ENCODE measurements at regions not wholly inside any gene's neighbourhood (a gene's known extent, or its start where the extent isn't known, plus 50 kb on each side); places are given as distances from the start of the nearest gene placed in this dataset.

DNA sequence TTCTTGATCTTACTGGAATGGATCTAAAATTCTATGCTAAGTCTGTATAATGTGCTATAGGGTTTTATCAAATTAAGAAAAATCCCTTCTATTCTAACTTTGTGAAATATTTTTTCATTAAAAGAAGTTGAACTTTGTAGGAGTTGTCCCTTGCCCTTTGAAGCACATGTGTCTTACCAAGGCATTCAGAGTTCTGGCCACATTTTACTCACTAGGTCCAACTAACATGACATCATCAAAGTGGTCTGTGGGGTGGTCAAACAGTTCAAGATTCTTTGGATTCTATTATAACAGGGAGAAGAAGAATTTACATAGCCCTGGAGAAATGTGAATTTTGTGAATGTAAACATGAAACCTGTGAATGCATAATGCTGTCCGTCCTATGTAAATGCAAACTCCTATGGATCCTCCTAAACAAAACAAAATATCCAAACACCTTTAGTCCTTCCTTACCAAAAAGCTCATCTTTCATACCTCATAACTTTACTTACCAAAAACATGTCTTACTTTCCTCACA is 88.7 kb downstream of the EBNA1BP2 start:
- TF ChIP-seq, protein P1, sequence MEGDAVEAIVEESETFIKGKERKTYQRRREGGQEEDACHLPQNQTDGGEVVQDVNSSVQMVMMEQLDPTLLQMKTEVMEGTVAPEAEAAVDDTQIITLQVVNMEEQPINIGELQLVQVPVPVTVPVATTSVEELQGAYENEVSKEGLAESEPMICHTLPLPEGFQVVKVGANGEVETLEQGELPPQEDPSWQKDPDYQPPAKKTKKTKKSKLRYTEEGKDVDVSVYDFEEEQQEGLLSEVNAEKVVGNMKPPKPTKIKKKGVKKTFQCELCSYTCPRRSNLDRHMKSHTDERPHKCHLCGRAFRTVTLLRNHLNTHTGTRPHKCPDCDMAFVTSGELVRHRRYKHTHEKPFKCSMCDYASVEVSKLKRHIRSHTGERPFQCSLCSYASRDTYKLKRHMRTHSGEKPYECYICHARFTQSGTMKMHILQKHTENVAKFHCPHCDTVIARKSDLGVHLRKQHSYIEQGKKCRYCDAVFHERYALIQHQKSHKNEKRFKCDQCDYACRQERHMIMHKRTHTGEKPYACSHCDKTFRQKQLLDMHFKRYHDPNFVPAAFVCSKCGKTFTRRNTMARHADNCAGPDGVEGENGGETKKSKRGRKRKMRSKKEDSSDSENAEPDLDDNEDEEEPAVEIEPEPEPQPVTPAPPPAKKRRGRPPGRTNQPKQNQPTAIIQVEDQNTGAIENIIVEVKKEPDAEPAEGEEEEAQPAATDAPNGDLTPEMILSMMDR (IDR thresholded peaks at IDR 0.05; ENCODE audit: insufficient read depth, low read length): no peak
- H3K4me3 ChIP-seq (ENCODE audit: low read depth, low read length): no peak overlapping the region
- DNase-seq (ENCODE audit: low read depth): no peak

DNA sequence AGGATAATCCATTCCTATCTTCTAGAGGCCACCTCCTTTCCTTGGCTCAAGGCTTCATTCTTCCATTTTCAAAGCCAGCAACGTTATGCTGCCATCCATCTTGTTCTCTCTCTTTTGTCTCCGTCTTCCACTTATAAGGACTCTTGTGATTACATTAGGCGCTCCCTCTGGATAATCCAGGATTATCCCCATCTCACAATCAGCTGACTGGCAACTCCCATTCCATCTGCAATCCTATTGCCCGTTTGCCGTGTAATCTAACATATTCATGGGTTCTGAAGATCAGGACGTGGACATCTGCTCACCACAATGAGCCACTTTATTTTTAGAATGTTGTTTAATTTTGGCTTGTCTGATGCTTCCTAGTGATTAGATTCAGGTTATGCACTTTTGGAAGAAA is 89.3 kb downstream of the EBNA1BP2 start:
- no peak for DNase-seq (ENCODE audit: low read depth)
- TF ChIP-seq, protein P1 (IDR thresholded peaks at IDR 0.05; ENCODE audit: insufficient read depth, low read length): no peak
- no peak overlapping the region for H3K4me3 ChIP-seq (ENCODE audit: low read depth, low read length)

DNA sequence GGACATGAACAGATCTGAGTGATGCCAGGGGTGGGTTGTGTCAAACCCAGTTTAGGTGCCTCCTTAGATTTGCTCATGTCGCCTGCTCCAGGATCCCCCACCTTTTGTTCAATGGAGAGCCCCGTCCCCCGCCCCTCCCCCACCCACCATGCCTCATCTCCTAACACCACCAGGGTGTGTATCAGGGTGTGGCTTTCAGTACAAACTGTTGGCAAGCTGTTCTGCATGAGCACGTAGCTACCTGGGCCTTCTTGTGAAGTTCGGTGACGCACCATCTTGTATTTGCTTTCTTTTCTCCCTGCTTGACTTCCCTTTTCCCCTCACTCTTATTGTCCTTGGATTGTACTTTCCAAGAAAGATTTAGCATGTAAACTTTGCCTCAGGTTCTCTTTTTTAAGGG is 94.8 kb downstream of the EBNA1BP2 start:
- DNase-seq (ENCODE audit: low read depth): no peak
- H3K4me3 ChIP-seq (ENCODE audit: low read depth, low read length): no peak overlapping the region
- TF ChIP-seq, protein P1 (IDR thresholded peaks at IDR 0.05; ENCODE audit: insufficient read depth, low read length): no peak

DNA sequence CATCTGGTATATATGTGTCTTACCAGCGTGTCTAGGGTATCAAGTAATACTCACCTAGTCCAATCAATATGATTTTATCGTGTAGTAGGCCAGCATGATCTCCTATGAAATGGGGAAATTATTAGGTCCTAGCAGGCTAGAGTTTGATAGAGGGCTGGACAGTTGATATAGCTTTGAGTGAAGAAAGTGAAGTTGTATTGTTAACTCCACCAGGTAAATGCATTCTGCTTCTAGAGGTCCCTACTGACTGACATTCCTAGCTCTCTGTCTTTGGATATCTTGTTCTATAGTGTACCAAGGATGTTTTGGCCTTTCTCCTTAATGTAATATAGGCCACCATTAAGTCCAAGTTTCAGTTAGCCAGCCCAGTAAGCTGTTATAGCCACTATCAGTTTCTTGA is 97.4 kb downstream of the EBNA1BP2 start:
- TF ChIP-seq, protein P1 (IDR thresholded peaks at IDR 0.05; ENCODE audit: insufficient read depth, low read length): no peak
- no peak for DNase-seq (ENCODE audit: low read depth)

DNA sequence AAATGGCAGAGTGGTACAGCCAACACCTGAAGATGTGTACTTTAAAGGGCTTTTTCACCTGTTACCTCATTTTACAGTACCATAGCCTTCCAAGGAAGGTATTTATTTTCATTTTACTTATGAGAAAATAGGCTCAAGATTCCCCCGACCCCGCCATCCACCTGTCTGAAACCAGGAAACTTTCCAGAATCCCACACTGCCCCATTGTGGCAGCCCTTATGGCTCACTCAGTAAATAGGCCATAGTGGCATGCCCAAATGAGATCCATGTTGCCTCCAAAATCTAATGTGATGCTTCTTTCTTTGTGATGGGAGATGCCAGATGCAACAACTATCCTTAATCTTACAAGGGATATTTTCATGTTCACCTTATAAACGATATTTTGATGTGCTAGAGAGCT is 97.8 kb downstream of the EBNA1BP2 start:
- H3K4me3 ChIP-seq (ENCODE audit: low read depth, low read length): no peak overlapping the region
- TF ChIP-seq, protein P1 (IDR thresholded peaks at IDR 0.05; ENCODE audit: insufficient read depth, low read length): no peak
- no peak for DNase-seq (ENCODE audit: low read depth)

More for the DNA sequence above, 97.4 kb downstream of the EBNA1BP2 start:
- H3K4me3 ChIP-seq (ENCODE audit: low read depth, low read length): no peak overlapping the region

DNA sequence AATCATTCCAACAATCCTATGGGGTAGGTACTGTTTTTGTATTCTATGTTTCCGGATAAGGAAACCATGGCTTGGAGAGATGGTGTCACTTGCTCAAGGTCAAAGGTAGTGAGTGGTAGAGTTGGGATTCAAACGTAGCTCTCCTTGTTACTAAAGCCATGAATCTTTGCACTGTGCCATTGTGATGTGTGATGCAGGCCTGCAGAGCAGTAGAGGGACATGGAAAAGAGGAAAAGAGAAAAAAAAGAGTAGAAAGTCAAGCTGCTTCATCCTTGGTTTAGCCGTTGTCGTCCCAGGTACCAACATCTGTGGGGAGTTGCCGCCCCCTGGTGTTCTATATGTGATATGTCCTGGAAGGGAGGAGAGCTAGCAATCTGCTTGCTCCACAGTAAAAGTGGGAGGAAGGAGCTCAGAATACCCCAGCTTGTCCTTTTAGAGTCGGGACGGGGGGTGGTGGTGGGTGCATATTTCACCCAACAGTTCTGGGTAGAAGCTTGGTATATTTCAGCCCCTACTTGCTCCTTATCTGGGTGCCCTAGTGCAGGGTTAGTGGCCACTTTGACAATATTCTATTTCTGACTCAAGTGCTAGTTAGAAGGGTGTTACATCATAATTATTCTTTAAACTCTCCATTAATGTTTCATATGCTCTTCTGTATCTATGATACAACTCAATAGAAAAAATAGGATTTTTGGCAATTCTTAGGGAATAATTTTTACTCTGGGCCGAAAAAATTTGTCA is 98.4 kb downstream of the EBNA1BP2 start:
- no peak overlapping the region for H3K4me3 ChIP-seq (ENCODE audit: low read depth, low read length)
- TF ChIP-seq, protein P1 (IDR thresholded peaks at IDR 0.05; ENCODE audit: insufficient read depth, low read length): peak; percentile 76
- peak; percentile 82 for DNase-seq (ENCODE audit: low read depth)

Measured in fibroblast of the aortic adventitia (primary cell).